ENCODE measurements at regions not wholly inside any gene's neighbourhood (a gene's known extent, or its start where the extent isn't known, plus 50 kb on each side); places are given as distances from the start of the nearest gene placed in this dataset.

- CTCF ChIA-PET: no interaction called here
- no peak for TF ChIP-seq SMAD5 (IDR thresholded peaks at IDR 0.05; ENCODE audit: low read depth)
- no peak for TF ChIP-seq SMC3 (IDR thresholded peaks at IDR 0.05; ENCODE audit: borderline replicate concordance, low read length)
- TF ChIP-seq ZZZ3 (IDR thresholded peaks at IDR 0.05; ENCODE audit: control insufficient read depth, insufficient read length, low read depth): no peak
- TF ChIP-seq ZNF207 (IDR thresholded peaks at IDR 0.05; ENCODE audit: borderline replicate concordance): no peak
- no peak for TF ChIP-seq ASH2L (IDR thresholded peaks at IDR 0.05; ENCODE audit: borderline replicate concordance, low read depth)
- TF ChIP-seq RUNX3 (IDR thresholded peaks at IDR 0.05; ENCODE audit: low read length): no peak
- TF ChIP-seq KLF5 (IDR thresholded peaks at IDR 0.05; ENCODE audit: partially characterized antibody): no peak
- no peak for TF ChIP-seq TAF1 (IDR thresholded peaks at IDR 0.05; ENCODE audit: borderline replicate concordance, low read depth, low read length)
- TF ChIP-seq EGR1 (IDR thresholded peaks at IDR 0.05; ENCODE audit: borderline replicate concordance in 1 of 2, low read depth in 2 of 2, low read length in 2 of 2): no peak
- no peak for TF ChIP-seq NKRF (conservative IDR thresholded peaks at IDR 0.05)
- TF ChIP-seq CBFB (IDR thresholded peaks at IDR 0.05; ENCODE audit: low read depth): no peak
- no peak for TF ChIP-seq CHD4 (IDR thresholded peaks at IDR 0.05)
- TF ChIP-seq RAD51 (IDR thresholded peaks at IDR 0.05): no peak
- TF ChIP-seq TCF12 (IDR thresholded peaks at IDR 0.05; ENCODE audit: low read depth, low read length): no peak
- no TSS peak for BruUV-seq (replicated peaks)
- no peak overlapping the region for H3K27ac ChIP-seq (ENCODE audit: control insufficient read depth, insufficient read depth)
- peaks cover 7% of the 10 kb centered on the region for H3K4me1 ChIP-seq (ENCODE audit: control insufficient read depth, insufficient read depth, low read length)
- no peaks in the 10 kb centered on the region for H3K9me3 ChIP-seq (replicated peaks; ENCODE audit: control insufficient read depth, insufficient read depth, low read length)
- no peaks in the 10 kb centered on the region for H3K27me3 ChIP-seq (replicated peaks in 1 of 2; ENCODE audit: control insufficient read depth in 2 of 2, insufficient read depth in 2 of 2, low read length in 1 of 2)
- no peak overlapping the region for H3K4me3 ChIP-seq
- intact Hi-C loops (cut with micrococcal nuclease; ENCODE audit: unreplicated experiment): no loop called here
- RAD21 ChIA-PET (ENCODE audit: unreplicated experiment): no interaction called here
- POLR2A ChIA-PET: no interaction called here
- H2AFZ ChIP-seq (ENCODE audit: control insufficient read depth, low read depth, low read length): no peak overlapping the region
- no peak overlapping the region for H3K4me2 ChIP-seq (ENCODE audit: control insufficient read depth, insufficient read depth)
- H3K36me3 ChIP-seq (ENCODE audit: control insufficient read depth in 2 of 2, insufficient read depth in 2 of 2, low read length in 1 of 2): no peaks in the 10 kb centered on the region
- in situ Hi-C loops (cut with MboI): no loop called here
- FAIRE-seq: no peak
- H3K79me2 ChIP-seq (ENCODE audit: control insufficient read depth, insufficient read depth, low read length): no peaks in the 10 kb centered on the region
- SMC1A ChIA-PET (ENCODE audit: uncharacterized antibody, unreplicated experiment): no interaction called here
- H3K9ac ChIP-seq (ENCODE audit: control insufficient read depth, insufficient read depth, low read length): no peak overlapping the region
- DNase-seq (ENCODE audit: low read depth, low spot score): no peak
- WGBS (ENCODE audit: insufficient coverage, insufficient replicate concordance, low lambda C conversion rate, missing lambda C conversion rate): 65% methylated on average over 14 of the region's 14 CpGs
- H4K20me1 ChIP-seq (ENCODE audit: control insufficient read depth, insufficient read depth): no peaks in the 10 kb centered on the region
- ATAC-seq: no peak
These were observed 51.7 kb upstream of the MSMB start for GRCh38 chr10:46097576-46098317.
